ENCODE measurements at regions not wholly inside any gene's neighbourhood (a gene's known extent, or its start where the extent isn't known, plus 50 kb on each side); places are given as distances from the start of the nearest gene placed in this dataset.

DNA sequence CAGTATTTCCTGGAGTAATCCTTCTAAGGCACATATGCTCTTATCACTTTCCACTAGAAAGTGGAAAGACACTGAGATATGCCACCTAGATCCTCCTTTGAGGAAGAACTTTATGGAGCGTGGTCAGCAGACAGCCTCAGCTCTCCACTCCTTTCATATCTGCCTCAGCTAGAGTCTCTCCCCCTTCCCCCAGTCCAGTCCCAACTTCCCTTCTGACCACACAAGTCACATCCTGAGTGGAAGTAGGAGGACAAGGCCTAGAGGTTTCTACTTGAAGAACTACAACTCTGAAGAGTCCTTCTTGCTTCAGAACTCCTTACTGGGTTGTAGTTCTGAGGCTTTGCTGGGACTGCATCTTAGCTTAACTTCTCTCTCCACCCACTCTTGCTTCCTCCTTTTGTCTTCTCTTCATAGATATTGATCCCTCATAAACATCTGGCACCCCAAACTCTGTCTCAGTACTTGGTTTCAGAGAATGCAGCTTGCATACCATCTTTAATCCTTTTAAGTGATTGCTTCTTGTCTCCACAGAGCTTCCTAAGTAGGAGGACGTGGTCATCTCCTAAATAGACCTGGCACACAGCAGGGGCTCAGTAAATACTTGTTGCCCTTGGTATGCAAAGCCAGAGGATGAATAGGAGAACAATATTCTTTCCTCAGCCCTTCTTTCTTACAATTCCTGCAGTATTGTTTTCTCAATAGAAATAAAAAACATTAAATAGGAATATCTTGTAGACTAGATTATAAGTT lies 109.6 kb downstream of the OXSM start:
- H3K9me3 ChIP-seq (ENCODE audit: insufficient read depth in 2 of 2, low read depth in 1 of 2, low read length in 1 of 2), result no peaks in the 10 kb centered on the region
- H3K23ac ChIP-seq (ENCODE audit: insufficient read length), result no peak overlapping the region
- POLR2A ChIA-PET (ENCODE audit: partially characterized antibody), result no interaction called here
- CTCF ChIA-PET (ENCODE audit: partially characterized antibody), result interaction anchor here (0.8 to 2.6 kb wide), 6 partner anchors 9 to 251 kb away, joined by 3 to 13 read pairs (median 6); no protein-coding TSS in a partner anchor
- no peaks in the 10 kb centered on the region for H3K36me3 ChIP-seq (ENCODE audit: control insufficient read depth in 2 of 4, insufficient read depth in 4 of 4, low read length in 3 of 4)
- H2BK15ac ChIP-seq (ENCODE audit: low read length), result no peak overlapping the region
- no peak overlapping the region for H2BK20ac ChIP-seq (ENCODE audit: low read length)
- H2BK5ac ChIP-seq (ENCODE audit: low read depth, low read length), result no peak overlapping the region
- no peak overlapping the region for H2AK5ac ChIP-seq (ENCODE audit: low read depth, low read length)
- H3K18ac ChIP-seq (ENCODE audit: extremely low read depth, low read length), result no peak overlapping the region
- H3K4ac ChIP-seq (replicated peaks; ENCODE audit: insufficient read length, low read depth, low read length), result no peak overlapping the region
- no peak overlapping the region for H2BK120ac ChIP-seq (replicated peaks; ENCODE audit: low read depth, low read length)
- H4K5ac ChIP-seq (ENCODE audit: insufficient read length, low read depth, low read length), result no peak overlapping the region
- H2AFZ ChIP-seq (ENCODE audit: low read length), result no peak overlapping the region
- H3K14ac ChIP-seq (ENCODE audit: insufficient read length), result no peak overlapping the region
- FAIRE-seq (no peak), DNase-seq (ENCODE audit: low read depth in 1 of 2, low spot score in 2 of 2) (no peak)
- H2BK12ac ChIP-seq (ENCODE audit: low read depth, low read length), result no peak overlapping the region
- H3K9ac ChIP-seq (replicated peaks in 1 of 4; ENCODE audit: extremely low read depth in 1 of 4, low read depth in 3 of 4, low read length in 3 of 4), result no peak overlapping the region
- no peaks in the 10 kb centered on the region; the same call in 1 of the 2 replicates for H3K23me2 ChIP-seq (ENCODE audit: low read depth, low read length)
- no peaks in the 10 kb centered on the region for H3K79me1 ChIP-seq (ENCODE audit: low read depth, low read length)
- no peak overlapping the region for H4K8ac ChIP-seq (ENCODE audit: extremely low read depth, insufficient read depth, low read length)
- TF ChIP-seq RNF2 (IDR thresholded peaks at IDR 0.05; ENCODE audit: borderline replicate concordance, low read depth, low read length, missing control alignments, poor library complexity, severe bottlenecking) (no peak), CTBP2 (IDR thresholded peaks at IDR 0.05; ENCODE audit: borderline replicate concordance, insufficient read depth, insufficient read length, low read length) (no peak), NRF1 (IDR thresholded peaks at IDR 0.05; ENCODE audit: low read depth, low read length) (no peak), POU5F1 (IDR thresholded peaks at IDR 0.05; ENCODE audit: low read depth, low read length) (no peak), GTF2F1 (IDR thresholded peaks at IDR 0.05; ENCODE audit: borderline replicate concordance, low read depth, low read length) (no peak), TCF12 (IDR thresholded peaks at IDR 0.05; ENCODE audit: low read depth, low read length) (no peak), CHD1 (IDR thresholded peaks at IDR 0.05; ENCODE audit: low read depth, low read length) (no peak), POLR2AphosphoS5 (IDR thresholded peaks at IDR 0.05; ENCODE audit: low read depth, low read length) (no peak), EGR1 (IDR thresholded peaks at IDR 0.05; ENCODE audit: borderline replicate concordance, low read depth, low read length) (no peak), SP1 (IDR thresholded peaks at IDR 0.05; ENCODE audit: low read depth, low read length) (no peak)
- TF ChIP-seq, protein P1, sequence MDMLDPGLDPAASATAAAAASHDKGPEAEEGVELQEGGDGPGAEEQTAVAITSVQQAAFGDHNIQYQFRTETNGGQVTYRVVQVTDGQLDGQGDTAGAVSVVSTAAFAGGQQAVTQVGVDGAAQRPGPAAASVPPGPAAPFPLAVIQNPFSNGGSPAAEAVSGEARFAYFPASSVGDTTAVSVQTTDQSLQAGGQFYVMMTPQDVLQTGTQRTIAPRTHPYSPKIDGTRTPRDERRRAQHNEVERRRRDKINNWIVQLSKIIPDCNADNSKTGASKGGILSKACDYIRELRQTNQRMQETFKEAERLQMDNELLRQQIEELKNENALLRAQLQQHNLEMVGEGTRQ (IDR thresholded peaks at IDR 0.05; ENCODE audit: low read length), result no peak
- no peak overlapping the region for H3K4me3 ChIP-seq (ENCODE audit: extremely low read depth in 1 of 4, insufficient read depth in 2 of 4, low read depth in 3 of 4, low read length in 4 of 4)
- no peaks in the 10 kb centered on the region for H3K27me3 ChIP-seq (replicated peaks in 1 of 4; ENCODE audit: control insufficient read depth in 3 of 4, extremely low read depth in 1 of 4, insufficient read depth in 3 of 4, low read length in 3 of 4)
- no peaks in the 10 kb centered on the region for H3K79me2 ChIP-seq (ENCODE audit: control insufficient read depth in 1 of 2, insufficient read depth in 2 of 2, low read length in 2 of 2)
- no peak overlapping the region for H3K56ac ChIP-seq (replicated peaks; ENCODE audit: insufficient read length, low read depth, low read length)
- no peaks in the 10 kb centered on the region for H4K20me1 ChIP-seq (replicated peaks in 1 of 2; ENCODE audit: control insufficient read depth in 1 of 2, insufficient read depth in 2 of 2, low read length in 2 of 2)
- no peak overlapping the region for H3K4me2 ChIP-seq (ENCODE audit: insufficient read depth in 1 of 2, low read depth in 2 of 2, low read length in 2 of 2)
- no peak overlapping the region for H4K91ac ChIP-seq (replicated peaks; ENCODE audit: insufficient read length, low read length)
- no peak overlapping the region for H3K27ac ChIP-seq (ENCODE audit: low read depth, low read length)
- peaks cover 0 to 9% (median 0%) of the 10 kb centered on the region in 4 experiments; a peak in 1 of 7 replicates for H3K4me1 ChIP-seq (replicated peaks in 1 of 4; ENCODE audit: control insufficient read depth in 3 of 4, insufficient read depth in 4 of 4, low read length in 3 of 4)
- 87% methylated on average over 2 of the region's 2 CpGs; no CpG with 5 or more reads in 1 of the 2 experiments for WGBS, 2 experiments (ENCODE audit: extremely low coverage in 1 of 2, insufficient coverage in 1 of 2, insufficient read length in 1 of 2, insufficient replicate concordance in 2 of 2, low coverage in 1 of 2, low lambda C conversion rate in 2 of 2, missing lambda C conversion rate in 1 of 2)
